HPDE6-E6E7 (cell line): ENCODE measurements at regions not wholly inside any gene's neighbourhood (a gene's known extent, or its start where the extent isn't known, plus 50 kb on each side); places are given as distances from the start of the nearest gene placed in this dataset.

Experiments used
- DNase-seq: peaks from one replicate; pipeline ENCODE4 v3.0.0; 2011; ENCODE audit warnings: missing footprints; ENCODE audit errors: extremely low spot score

DNA sequence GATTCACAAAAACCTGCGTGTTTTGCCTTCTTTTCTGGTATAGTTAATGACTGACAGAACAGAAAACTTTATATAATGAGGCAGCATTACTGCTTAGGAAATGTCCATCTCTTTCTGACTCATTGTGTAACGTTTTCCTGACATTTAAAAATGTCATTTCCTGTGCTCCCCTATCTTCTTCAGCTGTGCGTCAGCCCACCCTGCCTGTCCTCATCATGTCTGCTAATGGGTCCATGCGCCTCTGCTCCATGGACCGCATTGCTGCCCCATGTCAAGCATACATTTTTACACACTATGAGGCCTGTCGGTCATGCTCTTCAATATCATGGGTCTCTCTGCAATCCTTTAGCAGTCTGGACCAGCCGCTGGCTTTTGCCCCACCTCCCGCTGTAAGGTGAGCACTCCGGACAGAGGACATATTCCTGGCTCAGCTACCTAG lies 234.3 kb downstream of the CDCA7 start:
- no peak for DNase-seq

DNA sequence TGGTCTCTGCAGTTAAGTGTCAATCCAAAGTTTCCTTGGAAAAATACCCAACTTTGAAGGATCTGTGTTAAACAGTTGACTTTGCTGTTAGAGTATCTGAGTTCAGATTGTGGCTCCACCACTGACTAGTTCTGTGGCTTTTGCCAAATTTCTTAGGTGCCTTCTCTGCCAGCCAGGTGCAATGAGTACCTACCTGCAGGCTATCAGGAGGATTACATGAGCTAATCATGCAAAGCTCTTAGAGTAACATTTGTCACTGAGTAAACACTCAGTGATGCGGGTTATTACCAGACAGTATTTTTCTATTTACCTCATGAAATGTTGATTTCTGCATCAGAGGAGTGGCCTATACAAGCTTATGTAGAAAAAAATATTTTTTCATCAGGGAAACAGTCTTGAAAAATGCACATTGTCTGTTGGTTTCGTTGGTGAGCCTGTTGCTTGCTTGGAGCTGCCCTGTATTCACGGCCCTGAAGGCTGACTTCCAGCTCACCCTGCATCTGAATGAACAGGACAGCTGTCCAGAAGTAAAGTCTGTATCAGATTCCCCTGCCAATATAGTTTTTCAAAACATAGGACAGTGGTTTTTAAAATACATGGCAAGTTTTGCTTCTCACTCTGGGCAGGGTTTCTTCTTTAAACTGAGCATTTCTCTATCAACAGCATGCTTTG lies 235.1 kb downstream of the CDCA7 start:
- DNase-seq, result peak; percentile 72

GRCh38 chr2:173590276-173590861 lies 235.7 kb downstream of the CDCA7 start:
- peak; percentile 89 for DNase-seq

DNA sequence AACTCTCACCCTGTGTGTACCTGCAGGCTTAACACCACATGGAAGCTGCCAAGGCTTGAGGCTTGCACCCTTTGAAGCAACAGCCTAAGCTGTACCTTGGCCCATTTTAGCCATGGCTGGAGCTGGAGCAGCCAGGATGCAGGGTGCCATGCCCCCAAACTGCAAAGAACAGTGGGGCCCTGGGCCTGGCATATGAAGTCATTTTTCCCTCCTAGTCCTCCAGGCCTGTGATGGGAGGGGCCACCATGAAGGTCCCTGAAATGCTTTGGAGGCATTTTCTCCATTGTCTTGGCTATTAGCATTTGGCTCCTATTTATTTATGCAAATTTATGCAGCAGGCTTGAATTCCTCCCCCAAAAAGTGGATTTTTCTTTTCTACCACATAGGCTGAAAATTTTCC lies 238.4 kb downstream of the CDCA7 start:
- no peak for DNase-seq

DNA sequence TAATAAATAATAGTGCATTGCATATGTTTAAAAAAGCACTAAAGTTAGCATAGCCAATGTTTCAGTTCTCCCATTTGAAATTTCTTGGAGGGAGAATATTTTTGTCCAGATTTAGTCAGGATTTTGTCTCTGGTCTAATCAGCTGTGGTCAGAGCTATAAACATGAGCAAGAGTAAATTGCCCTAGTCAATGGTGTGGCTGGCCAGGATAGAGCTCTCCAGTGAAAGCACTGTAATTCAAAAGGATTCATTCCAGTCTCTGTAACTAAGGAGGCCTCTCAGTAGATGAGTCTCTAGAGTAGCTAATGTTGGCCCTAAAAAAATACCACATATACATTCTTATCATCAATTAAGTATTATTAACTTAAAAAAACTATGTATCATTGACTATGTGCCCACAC lies 241.6 kb downstream of the CDCA7 start:
- no peak for DNase-seq

- no peak for DNase-seq
Observed at GRCh38 chr2:173598525-173598924, 243.9 kb downstream of the CDCA7 start.

DNA sequence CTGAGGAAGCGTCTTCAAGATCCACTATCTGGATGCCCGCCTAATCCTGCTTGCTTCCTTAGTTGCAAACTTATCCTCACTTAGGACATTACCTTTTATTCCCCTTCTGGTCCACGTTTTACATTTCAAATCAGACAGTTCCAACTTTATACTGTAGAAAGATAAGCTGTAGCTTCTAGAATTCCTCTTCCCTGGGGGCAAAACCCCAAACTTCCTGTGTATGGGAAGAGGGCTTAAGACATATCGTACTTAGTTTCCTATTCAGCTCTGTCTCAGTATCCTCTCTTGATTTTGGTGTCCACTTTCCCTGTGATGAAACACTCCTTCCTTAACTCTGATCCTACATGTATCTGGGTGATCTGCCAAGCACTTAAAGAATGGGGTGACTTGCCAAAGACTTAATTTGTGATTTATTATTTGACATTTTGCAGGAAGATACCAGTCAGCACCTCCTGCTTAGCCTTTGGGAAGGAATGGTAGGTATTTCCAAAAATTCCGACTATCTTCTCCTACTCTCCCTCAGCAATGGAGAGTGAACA lies 245.2 kb downstream of the CDCA7 start:
- DNase-seq, result no peak

DNA sequence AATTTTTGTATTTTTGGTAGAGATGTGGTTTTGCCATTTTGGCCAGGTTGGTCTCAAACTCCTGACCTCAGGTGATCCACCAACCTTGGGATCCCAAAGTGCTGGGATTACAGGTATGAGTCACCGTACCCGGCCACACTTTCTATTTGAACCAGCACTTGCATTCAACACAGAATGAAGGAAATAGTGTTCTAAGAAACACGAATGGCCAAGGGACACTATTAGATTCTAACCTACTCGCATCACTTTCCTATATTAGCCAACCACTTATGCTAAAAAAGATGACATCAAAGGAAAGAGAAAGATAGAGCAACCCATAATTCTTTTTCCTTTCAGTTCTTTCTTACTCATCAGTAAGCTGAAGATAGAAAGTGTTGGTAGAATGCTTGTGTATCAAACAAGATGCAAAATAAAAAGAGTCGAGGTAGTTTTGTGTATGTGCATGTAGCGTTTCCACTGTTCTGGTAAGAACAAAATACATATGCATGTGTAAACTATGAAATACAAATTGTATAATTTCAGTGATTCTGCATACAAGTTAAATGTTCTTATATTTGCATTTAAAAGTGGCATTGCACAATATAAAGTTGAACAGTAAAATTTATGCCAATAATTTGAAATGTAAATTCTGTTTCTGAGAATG lies 247.6 kb downstream of the CDCA7 start:
- no peak for DNase-seq

GRCh38 chr2:173605994-173606393 lies 251.3 kb downstream of the CDCA7 start:
- DNase-seq, result no peak

GRCh38 chr2:173606619-173607248 lies 252.1 kb downstream of the CDCA7 start:
- DNase-seq, result no peak

- DNase-seq, result no peak
Observed at GRCh38 chr2:173607606-173608311, 253.1 kb downstream of the CDCA7 start.

GRCh38 chr2:173611121-173611520 lies 256.4 kb downstream of the CDCA7 start:
- DNase-seq, result no peak

DNA sequence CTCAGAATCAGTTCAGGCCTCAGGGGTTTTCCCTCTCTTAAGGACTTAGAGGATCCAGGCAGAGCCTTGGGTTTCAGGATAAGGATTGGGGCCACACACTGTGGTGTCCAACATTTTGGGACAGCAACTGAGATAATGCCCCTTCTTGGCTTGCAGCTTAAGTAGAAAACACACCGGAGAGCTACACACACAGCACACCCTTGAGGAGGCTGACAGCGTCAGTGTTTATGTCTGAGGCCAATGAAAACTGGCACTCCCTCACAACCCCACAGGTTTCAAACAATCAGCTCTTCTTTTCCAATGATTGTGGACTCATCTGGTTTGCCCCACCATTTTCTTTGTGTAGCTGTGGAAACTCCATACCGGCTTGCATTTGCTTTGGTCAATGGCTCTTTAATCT lies 257.7 kb downstream of the CDCA7 start:
- DNase-seq, result no peak

DNA sequence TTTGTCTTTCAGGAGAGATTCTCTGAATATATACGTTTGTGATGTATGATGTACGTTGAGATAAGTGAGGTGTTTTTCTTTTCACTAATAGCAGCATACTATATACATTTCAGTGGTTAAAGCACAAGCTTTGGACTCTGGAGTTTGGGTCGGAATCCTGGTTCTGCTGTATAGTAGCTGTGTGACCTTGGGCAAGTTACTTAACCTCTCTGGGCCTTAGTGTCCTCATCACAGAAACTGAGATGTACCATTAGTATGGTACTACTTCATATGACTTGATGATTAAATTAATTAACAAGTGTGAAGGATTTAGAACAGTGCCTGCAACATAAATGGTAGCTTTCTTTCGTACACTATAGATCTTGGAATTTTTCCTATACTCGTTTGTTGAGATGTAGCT lies 258.7 kb downstream of the CDCA7 start:
- no peak for DNase-seq

DNA sequence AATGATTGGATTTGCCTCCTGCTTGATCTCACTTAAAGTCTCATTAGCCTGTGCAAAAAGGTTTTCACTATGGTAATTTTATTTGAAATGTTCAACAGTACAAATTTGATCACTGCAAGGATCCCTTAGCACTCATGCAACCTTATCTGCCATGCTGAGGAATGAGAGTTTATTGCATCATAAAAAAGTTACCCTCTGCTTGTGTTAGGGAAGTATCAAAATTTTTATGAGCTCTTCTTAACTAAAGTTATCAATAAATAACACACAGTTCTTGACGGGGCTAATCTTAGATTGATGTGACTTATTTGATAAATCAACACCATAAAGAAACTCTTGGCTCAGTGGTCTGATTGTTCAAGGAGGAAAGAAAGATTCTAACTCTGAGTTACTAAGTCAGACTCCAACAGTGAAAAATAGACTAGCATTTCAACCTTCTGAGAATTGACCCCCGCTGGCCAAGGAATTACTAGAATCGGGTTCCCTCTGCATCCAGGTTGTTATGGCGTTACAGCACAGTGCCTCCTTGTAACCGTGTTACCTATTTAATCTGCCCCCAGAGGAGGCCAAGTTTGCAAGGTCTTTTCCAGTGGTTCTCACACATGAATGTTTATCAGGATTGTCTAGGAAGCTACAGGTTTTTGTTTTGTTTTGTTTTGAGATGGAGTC lies 259.7 kb downstream of the CDCA7 start:
- DNase-seq, result no peak

DNA sequence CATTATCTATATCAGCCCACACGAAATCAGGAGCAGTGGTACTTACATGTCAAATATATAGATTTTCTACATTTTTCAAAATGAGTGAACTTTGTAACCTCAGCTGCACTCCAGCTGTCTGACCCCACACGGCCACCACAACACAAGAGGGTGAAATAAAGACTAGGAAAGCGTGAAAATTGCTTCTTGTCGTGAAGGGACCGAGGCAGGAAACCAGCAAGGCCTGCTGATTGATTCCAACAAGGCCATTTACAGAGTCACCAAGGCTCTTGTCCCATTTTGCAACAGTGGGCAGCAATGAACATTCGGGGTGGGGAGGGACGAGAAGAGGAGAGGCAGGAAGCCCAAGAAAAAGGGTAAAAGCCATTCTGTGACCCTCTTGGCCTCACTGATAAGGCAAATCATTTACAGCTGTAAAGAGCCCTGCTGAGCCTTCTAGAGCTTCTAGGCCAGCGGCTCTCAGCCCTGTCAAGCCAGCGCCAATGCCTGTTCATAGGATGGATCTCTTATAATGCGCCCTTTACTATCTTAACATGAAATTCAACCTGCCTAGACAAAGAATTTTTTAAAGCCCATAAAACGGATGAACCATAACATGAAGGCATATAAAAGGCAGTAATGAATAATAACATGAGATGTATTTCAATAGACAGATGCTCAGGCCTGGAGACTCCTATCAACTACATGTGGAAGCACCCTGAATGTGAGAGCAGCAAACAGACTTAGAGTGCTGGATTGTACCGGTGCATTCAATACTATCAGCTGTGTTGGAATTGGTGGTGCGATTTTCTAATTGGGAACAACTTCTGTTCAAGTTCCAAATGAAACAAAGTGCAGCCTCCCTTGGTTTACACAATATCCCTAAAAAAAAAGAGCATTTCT lies 269.0 kb downstream of the CDCA7 start:
- no peak for DNase-seq

- no peak for DNase-seq
Observed at GRCh38 chr2:173625315-173625714, 270.6 kb downstream of the CDCA7 start.

GRCh38 chr2:173629076-173629475 lies 274.4 kb downstream of the CDCA7 start:
- DNase-seq, result no peak

DNA sequence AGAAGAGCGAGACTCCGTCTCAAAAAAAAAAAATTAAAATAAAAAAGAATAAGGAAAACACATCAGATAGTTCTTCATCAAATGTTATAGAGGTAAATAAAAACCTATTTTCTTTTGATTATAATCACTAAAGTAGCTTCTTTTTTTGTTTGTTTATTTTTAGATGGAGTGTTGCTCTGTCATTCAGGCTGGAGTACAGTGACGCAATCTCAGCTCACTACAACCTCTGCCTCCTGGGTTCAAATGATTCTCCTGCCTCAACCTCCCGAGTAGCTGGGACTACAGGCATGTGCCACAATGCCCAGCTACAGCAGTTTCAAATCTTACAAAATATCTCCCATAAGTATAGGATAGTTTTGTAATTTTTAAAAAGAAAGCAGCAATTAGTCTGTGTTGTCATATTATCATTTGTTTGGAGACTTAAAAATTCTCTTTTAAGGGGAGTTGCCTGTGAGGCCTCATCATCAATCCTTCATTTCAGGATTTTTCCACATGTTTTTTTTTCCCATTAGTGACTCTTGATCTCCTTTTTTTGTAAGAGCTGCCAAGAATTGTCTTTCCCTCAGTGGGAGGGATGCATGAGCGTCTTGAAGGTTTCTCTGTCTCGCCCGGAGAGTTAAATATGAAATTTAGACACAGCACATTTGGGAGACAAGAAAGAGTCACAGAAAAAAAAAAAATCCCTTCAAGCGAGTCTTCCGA lies 275.9 kb downstream of the CDCA7 start:
- DNase-seq, result no peak

- DNase-seq, result no peak
Observed at GRCh38 chr2:173631127-173631460, 276.4 kb downstream of the CDCA7 start.
